SK-MEL-5 (cell line): ENCODE measurements at regions not wholly inside any gene's neighbourhood (a gene's known extent, or its start where the extent isn't known, plus 50 kb on each side); places are given as distances from the start of the nearest gene placed in this dataset.
A peak's percentile ranks its signal among the peaks of the same experiment; 100 is the strongest.

Experiments used
- DNase-seq: peaks from one replicate; pipeline ENCODE4 v3.0.0-alpha.2; 2016; ENCODE audit warnings: low read depth, low spot score
- in situ Hi-C: cut with HindIII; loops from 2 replicates; pipeline ENCODE4 v1.10.0; 2016; ENCODE audit warnings: low sequenced_read_pairs, high pct_unique_total_duplicates, low pct_unique_long_range_greater_than_20kb

DNA sequence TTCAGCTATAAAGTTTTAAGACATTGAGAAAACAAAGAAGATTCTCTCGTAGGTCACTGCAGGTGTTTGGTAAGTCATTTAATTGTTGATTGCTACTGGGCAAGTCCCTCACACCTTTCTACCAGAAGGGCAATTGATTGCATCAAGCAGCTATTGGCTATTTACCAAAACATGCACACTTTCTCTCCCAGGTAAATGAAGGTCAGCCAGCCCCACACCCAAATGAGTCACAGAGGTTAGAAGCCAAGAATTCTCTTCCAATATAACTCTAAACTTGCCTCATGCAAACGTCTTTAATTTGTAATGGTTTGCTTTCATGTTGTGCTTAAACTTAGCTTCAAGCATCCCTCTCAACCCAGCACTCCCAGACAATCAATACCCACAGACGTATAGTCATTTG lies 475.3 kb upstream of the ADGRL2 start:
- in situ Hi-C loops: no loop called here
- no peak for DNase-seq

- in situ Hi-C loops: no loop called here
- DNase-seq: no peak
Measured at GRCh38 chr1:81323862-81324261, 476.9 kb upstream of the ADGRL2 start.

GRCh38 chr1:81317191-81317590 lies 483.5 kb upstream of the ADGRL2 start:
- in situ Hi-C loops: no loop called here
- no peak for DNase-seq

DNA sequence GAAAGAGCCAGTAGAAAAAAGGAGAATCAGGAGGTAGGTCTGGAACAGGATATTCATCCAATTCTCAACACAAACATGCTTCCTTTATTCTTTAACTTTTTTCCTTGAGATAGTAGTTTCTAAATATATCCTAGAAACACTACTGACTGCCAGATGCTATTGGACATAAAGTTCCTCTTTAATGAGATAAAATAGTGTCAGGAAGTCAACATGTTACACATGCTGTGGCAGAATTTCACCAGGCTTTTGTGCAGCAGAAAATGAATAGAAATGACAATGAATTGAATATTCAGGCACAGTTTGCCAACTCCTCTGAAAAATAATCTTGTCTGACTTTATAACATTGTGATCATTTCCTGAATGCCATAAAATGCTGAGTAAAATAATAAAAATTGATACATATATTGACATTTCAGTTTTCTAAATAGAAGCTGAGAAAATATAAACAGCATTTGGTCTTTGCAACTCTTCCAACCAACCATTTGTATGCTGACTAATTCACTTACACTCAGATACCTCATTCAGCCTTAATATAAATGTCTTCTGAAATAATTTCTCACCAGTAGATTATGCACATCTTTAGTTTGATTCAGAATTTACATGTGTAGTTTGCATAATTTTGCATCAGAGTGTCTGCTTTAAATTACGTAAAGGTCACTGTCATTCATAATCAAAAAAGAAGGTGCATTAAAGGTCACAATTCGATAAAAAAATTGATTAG lies 486.1 kb upstream of the ADGRL2 start:
- DNase-seq: no peak
- in situ Hi-C loops: no loop called here

GRCh38 chr1:81313289-81313688 lies 487.4 kb upstream of the ADGRL2 start:
- DNase-seq: no peak
- in situ Hi-C loops: no loop called here

GRCh38 chr1:81312272-81312754 lies 488.4 kb upstream of the ADGRL2 start:
- DNase-seq: no peak

DNA sequence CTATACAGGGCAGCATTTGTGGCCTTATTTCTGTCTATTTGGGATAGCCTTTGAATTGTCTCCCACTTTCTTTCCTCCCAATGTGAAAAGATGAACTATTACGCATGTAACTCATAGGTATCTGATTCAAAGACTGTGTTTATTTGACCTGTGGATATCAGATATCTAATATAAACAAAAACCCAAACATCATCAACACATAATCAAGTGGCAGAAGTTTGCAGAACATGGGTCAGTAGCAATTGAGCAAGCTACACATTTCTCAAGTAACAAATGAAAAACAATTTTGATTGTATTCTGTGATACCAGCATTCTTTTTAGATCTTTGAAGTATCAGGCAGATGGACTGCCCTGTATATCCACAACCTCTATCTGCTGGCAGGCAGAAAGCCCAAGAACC lies 490.5 kb upstream of the ADGRL2 start:
- no peak for DNase-seq
- in situ Hi-C loops: no loop called here

More at GRCh38 chr1:81312272-81312754, 488.4 kb upstream of the ADGRL2 start:
- in situ Hi-C loops: no loop called here

DNA sequence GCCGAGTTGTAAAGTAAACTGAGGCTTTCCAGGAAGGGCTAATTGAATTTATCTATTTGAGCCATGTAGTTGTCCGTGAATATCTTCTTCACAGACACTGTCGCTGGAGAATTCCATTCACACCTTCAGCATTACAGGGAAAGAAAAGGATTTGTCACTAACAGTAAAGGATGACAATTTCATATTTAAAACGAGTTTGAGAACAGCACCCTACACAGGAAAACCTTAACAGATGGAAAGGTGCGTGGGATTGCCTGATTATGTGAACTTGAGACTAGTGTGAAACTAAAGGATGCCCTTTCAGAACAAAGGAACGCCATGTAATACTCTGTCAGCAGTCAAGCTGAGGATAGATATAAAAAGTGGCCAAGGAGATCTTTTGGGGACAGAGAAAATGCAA lies 492.5 kb upstream of the ADGRL2 start:
- in situ Hi-C loops: no loop called here

DNA sequence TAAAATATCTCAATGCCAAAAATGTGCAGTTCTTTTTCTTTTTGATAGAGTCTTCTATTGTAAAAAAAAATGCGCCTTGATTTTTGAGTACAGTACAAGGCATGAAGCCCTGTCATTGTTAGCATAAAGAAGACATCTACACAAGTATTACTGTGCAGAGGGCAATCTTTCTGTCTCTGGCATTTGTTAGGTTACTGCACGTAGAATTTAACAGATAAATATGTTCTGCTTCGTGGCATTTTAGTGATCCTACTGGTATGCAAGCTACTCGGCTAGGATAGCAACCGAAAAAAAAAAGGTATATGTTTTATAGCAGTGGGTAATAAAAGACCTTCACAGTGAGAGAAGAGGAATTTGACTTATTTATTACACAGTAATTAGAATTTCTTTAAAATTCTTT lies 492.9 kb upstream of the ADGRL2 start:
- DNase-seq: no peak
- in situ Hi-C loops: no loop called here

More for the DNA sequence above, 492.5 kb upstream of the ADGRL2 start:
- no peak for DNase-seq

DNA sequence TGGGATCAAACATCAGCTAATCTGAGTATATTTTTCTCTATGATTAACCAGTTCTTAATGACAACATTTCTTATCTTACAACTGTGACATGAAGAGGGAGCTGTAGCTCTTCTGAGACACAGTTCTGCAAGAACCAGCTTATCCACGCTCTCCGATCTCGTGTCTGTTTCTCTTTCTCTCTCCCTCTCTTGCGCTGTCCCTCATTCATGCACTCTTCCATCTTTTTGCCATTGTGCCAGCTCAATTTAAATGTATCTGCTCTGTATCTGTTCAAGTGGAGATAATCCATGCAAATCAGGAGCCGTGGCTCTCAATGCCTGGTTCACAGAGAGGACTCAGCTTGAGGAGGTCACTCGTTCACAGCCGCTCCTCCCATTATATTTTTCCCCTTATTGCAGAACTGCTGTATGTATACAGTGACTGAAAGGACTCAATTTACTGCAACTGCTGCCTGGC lies 494.7 kb upstream of the ADGRL2 start:
- in situ Hi-C loops: no loop called here

DNA sequence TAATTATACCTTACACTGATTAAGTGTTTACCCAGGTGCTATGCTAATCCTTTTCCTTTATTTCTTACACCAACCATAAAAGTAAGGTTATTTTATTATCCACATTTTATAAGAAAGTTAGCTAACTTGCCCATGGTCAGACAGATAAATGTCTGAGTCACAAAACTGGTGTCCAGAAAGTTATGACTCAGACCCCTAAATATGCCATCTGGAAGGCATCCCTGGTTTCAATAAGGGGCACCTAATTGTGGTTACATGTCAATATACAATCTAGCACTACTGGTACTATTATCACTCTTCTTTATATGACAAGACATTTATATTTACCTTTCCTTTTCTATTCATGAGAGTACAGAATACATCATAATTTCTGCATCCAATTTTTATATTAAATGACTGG lies 496.5 kb upstream of the ADGRL2 start:
- in situ Hi-C loops: no loop called here
- DNase-seq: no peak

More for the DNA sequence above, 494.7 kb upstream of the ADGRL2 start:
- DNase-seq: peak; percentile 56

DNA sequence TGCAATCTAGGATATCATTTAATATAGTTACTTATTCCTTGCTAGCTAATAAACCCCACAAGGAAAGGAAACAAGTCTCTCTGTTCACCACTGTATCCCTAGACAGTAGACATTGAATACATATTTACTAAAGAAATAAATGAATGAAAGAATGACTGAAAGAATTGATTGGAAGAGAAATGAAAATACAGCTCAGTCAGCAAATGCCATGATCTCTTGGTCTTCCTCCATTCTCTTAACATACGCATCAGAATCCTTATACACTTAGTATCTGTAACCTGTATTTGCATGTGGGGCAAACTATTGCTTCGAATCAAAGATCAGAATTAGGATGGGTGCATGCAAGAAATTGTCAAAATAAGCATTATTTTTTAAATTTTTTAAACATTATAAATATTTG lies 500.8 kb upstream of the ADGRL2 start:
- in situ Hi-C loops: no loop called here
- DNase-seq: no peak

- in situ Hi-C loops: no loop called here
- no peak for DNase-seq
Measured at GRCh38 chr1:81298266-81298665, 502.5 kb upstream of the ADGRL2 start.

GRCh38 chr1:81296601-81297000 lies 504.1 kb upstream of the ADGRL2 start:
- in situ Hi-C loops: no loop called here
- DNase-seq: no peak

- in situ Hi-C loops: no loop called here
- DNase-seq: no peak
Measured at GRCh38 chr1:81290326-81290725, 510.4 kb upstream of the ADGRL2 start.

GRCh38 chr1:81288689-81289088 lies 512.0 kb upstream of the ADGRL2 start:
- in situ Hi-C loops: no loop called here
- DNase-seq: no peak

- no peak for DNase-seq
- in situ Hi-C loops: no loop called here
Measured at GRCh38 chr1:81287411-81288080, 513.2 kb upstream of the ADGRL2 start.

DNA sequence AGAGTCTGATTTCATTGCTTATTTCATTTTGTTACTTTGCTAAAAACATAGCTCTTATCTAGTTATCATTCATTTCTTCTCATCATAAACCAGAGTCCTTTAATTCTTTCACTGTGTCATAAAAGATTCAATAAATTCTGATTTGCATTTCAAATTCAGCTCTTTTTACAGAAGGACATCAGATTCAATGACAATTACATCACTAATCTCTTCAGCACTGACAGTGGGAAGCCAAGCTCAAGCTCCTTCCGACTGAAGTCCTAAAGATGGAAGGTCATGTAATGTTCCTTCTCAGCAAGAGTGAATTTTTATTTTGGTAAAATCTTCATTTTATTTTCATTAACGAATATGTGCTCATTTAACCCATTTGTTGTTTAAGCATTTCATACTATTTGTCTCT lies 530.7 kb upstream of the ADGRL2 start:
- in situ Hi-C loops: no loop called here
- no peak for DNase-seq

- no peak for DNase-seq
- in situ Hi-C loops: no loop called here
Measured at GRCh38 chr1:81264976-81265375, 535.8 kb upstream of the ADGRL2 start.
